ENCODE measurements at regions not wholly inside any gene's neighbourhood (a gene's known extent, or its start where the extent isn't known, plus 50 kb on each side); places are given as distances from the start of the nearest gene placed in this dataset.

GRCh38 chr4:19944806-19945205 is 306.9 kb upstream of the SLIT2 start:
- TF ChIP-seq JUND (IDR thresholded peaks at IDR 0.05; ENCODE audit: low read depth) = no peak
- in situ Hi-C loops (cut with HindIII; ENCODE audit: low pct_unique_long_range_greater_than_20kb, low sequenced_read_pairs) = no loop called here
- no peak for DNase-seq (ENCODE audit: low read depth in 1 of 2, low spot score in 1 of 2)

DNA sequence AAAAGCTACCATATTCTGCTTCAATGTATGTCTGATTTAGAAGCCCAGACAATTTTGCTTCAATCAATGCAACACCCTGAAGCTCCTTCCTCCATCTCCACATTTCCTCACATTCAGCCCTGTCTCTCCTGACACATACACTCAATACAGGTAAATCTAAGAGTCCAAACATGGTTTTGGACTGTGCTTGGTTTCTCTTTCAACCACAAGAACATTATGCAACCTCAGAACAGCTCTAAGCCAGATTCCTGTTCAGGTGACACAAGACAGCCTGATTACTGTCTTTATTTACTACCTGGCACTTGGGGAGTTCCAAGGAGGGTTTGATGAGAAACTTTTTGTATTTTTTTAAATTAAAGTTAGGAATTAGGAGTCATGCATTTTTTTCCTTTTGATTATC is 307.5 kb upstream of the SLIT2 start:
- no peak for TF ChIP-seq JUND (IDR thresholded peaks at IDR 0.05; ENCODE audit: low read depth)
- in situ Hi-C loops (cut with HindIII; ENCODE audit: low pct_unique_long_range_greater_than_20kb, low sequenced_read_pairs) = no loop called here
- DNase-seq (ENCODE audit: low read depth in 1 of 2, low spot score in 1 of 2) = no peak

GRCh38 chr4:19941434-19941833 is 310.3 kb upstream of the SLIT2 start:
- DNase-seq (ENCODE audit: low read depth in 1 of 2, low spot score in 1 of 2) = no peak
- in situ Hi-C loops (cut with HindIII; ENCODE audit: low pct_unique_long_range_greater_than_20kb, low sequenced_read_pairs) = no loop called here
- TF ChIP-seq JUND (IDR thresholded peaks at IDR 0.05; ENCODE audit: low read depth) = no peak

DNA sequence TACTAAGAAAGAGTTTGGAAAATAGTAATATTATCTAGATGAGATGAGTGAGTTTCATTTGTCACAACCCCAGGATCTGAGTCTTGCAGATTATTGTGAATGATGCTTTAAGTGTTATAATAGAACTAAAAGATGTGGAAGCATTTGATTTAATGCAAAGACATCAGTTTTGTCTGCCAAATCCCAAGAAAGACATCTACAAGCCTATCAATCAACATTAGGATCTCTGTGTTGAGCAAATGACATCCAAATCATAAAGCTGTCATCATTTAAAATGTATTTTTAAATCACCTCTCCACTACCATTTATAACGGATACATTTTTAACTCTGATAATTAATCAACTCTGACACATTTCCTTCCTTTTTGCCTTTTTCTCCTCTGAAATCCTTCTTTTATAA is 310.8 kb upstream of the SLIT2 start:
- TF ChIP-seq JUND (IDR thresholded peaks at IDR 0.05; ENCODE audit: low read depth) = no peak
- no peak for DNase-seq (ENCODE audit: low read depth in 1 of 2, low spot score in 1 of 2)
- in situ Hi-C loops (cut with HindIII; ENCODE audit: low pct_unique_long_range_greater_than_20kb, low sequenced_read_pairs) = no loop called here

DNA sequence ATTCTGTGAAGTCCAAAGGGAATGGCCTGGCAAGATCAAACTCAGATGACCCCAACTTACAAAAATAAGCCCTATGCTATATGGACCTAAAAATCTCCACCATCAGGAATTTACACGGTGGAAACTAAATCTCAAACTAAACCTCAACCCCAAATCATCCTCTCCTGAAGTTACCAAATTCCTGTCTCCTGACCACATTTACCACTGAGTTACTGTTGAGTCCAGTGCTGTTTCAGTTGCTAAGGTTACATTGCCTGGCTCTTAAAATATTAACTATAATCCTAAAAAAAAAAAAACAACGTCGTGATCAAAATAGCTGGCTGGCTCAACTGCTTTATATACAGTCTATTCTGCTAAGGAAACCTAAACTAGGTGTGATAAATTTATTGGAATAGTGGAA is 315.2 kb upstream of the SLIT2 start:
- in situ Hi-C loops (cut with HindIII; ENCODE audit: low pct_unique_long_range_greater_than_20kb, low sequenced_read_pairs) = no loop called here
- no peak for DNase-seq (ENCODE audit: low read depth in 1 of 2, low spot score in 1 of 2)

GRCh38 chr4:19930742-19931141 is 321.0 kb upstream of the SLIT2 start:
- in situ Hi-C loops (cut with HindIII; ENCODE audit: low pct_unique_long_range_greater_than_20kb, low sequenced_read_pairs) = no loop called here
- TF ChIP-seq JUND (IDR thresholded peaks at IDR 0.05; ENCODE audit: low read depth) = no peak
- no peak for DNase-seq (ENCODE audit: low read depth in 1 of 2, low spot score in 1 of 2)

More for the DNA sequence above, 315.2 kb upstream of the SLIT2 start:
- TF ChIP-seq JUND (IDR thresholded peaks at IDR 0.05; ENCODE audit: low read depth) = no peak

GRCh38 chr4:19927381-19927780 is 324.3 kb upstream of the SLIT2 start:
- TF ChIP-seq JUND (IDR thresholded peaks at IDR 0.05; ENCODE audit: low read depth) = no peak
- in situ Hi-C loops (cut with HindIII; ENCODE audit: low pct_unique_long_range_greater_than_20kb, low sequenced_read_pairs) = no loop called here

DNA sequence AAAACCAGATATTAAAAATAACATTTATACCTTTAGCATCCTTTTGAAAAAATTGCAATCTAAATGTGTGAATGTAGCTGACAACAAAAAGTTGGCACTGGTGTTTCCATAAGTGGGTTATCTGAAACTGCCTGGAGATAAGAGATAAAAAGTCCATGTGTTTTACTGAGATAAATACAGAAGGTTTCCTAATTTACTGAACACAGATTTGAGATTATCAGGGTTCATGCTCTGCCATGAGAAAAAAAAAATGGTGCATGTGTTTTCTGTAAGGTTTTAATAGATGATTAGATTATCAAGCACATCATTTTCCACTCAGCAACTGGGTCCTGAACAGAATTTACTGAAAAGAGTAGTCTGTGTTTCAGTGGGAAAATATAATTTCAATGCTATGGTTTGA is 326.2 kb upstream of the SLIT2 start:
- in situ Hi-C loops (cut with HindIII; ENCODE audit: low pct_unique_long_range_greater_than_20kb, low sequenced_read_pairs) = no loop called here
- no peak for TF ChIP-seq JUND (IDR thresholded peaks at IDR 0.05; ENCODE audit: low read depth)
- no peak for DNase-seq (ENCODE audit: low read depth in 1 of 2, low spot score in 1 of 2)

More at GRCh38 chr4:19927381-19927780, 324.3 kb upstream of the SLIT2 start:
- DNase-seq (ENCODE audit: low read depth in 1 of 2, low spot score in 1 of 2) = no peak

DNA sequence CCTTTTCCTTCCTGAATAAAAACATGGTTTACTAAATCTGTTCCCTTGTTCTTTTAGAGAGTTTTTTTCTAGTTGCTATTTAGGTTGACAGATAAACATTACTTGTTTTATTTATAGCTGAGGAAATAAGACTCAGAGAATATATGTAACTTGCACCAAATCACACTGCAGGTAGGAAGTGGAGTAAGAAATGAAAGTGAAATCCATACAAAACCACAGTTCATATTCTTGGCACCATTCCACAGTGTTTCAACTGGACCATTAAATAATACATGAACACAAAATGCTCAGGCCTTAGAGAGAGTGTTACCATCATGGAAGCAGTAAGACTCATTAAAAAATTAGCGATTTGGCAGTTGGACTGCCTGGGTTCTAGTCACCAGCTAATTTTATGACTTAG is 326.9 kb upstream of the SLIT2 start:
- no peak for TF ChIP-seq JUND (IDR thresholded peaks at IDR 0.05; ENCODE audit: low read depth)
- DNase-seq (ENCODE audit: low read depth in 1 of 2, low spot score in 1 of 2) = no peak
- in situ Hi-C loops (cut with HindIII; ENCODE audit: low pct_unique_long_range_greater_than_20kb, low sequenced_read_pairs) = no loop called here

GRCh38 chr4:19915276-19915675 is 336.4 kb upstream of the SLIT2 start:
- DNase-seq (ENCODE audit: low read depth in 1 of 2, low spot score in 1 of 2) = no peak
- in situ Hi-C loops (cut with HindIII; ENCODE audit: low pct_unique_long_range_greater_than_20kb, low sequenced_read_pairs) = no loop called here
- TF ChIP-seq JUND (IDR thresholded peaks at IDR 0.05; ENCODE audit: low read depth) = no peak

DNA sequence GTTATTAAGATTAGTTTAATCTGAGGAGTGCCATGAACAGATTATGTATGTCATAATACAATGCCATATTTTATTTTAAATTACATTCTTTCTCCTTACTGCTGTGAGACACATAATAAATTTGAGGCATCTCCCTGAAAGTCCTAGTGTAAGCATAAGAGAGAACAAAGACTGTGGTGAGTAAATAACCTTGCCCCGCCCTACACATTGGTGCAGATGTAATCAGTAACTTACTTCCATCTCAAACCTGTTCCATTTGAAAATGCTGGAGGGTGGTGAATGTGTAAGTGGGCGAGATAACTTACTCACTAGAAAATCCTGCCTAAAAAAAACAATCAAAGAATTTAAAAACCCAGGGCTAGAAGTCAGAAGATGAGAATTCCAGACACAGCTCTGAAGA is 338.1 kb upstream of the SLIT2 start:
- no peak for DNase-seq (ENCODE audit: low read depth in 1 of 2, low spot score in 1 of 2)
- in situ Hi-C loops (cut with HindIII; ENCODE audit: low pct_unique_long_range_greater_than_20kb, low sequenced_read_pairs) = no loop called here
- no peak for TF ChIP-seq JUND (IDR thresholded peaks at IDR 0.05; ENCODE audit: low read depth)

- TF ChIP-seq JUND (IDR thresholded peaks at IDR 0.05; ENCODE audit: low read depth) = no peak
- no peak for DNase-seq (ENCODE audit: low read depth in 1 of 2, low spot score in 1 of 2)
- in situ Hi-C loops (cut with HindIII; ENCODE audit: low pct_unique_long_range_greater_than_20kb, low sequenced_read_pairs) = no loop called here
Measured at GRCh38 chr4:19910861-19911525, 340.7 kb upstream of the SLIT2 start.

DNA sequence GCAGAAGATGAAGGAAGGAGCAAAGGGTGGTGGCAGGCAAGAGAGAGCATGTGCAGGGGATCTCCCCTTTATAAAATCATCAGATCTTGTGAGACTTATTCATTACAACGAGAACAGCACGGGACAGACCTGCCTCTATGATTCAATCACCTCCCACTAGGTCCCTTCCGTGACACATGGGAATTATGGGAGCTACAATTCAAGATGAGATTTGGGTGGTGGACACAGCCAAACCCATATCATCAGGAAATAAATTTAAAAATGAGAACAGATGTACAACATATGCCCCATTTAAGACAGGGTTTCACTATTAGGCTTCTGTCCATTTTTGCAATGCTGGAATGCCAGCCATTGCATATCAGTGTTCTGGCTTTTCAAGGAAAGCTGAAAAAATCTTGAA is 346.7 kb upstream of the SLIT2 start:
- TF ChIP-seq JUND (IDR thresholded peaks at IDR 0.05; ENCODE audit: low read depth) = no peak
- DNase-seq (ENCODE audit: low read depth in 1 of 2, low spot score in 1 of 2) = no peak
- in situ Hi-C loops (cut with HindIII; ENCODE audit: low pct_unique_long_range_greater_than_20kb, low sequenced_read_pairs) = no loop called here

DNA sequence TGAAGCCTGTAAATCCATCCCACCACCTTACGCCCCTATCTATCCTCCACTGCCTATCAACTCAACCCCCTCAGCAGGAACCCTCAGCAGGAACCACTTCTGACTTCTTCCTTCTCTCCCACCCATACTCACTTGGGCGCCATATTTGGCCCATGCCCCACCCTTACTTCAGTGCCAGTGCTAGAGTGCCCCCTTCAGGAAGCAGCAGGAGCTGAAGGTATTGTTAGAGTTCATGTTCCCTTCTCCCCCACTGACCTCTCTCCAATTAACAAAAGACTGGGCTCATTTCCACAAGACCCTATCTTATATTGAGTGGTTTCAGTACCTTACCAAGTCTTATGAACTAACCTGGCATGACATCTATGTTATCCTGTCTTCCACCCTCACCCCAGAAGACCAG is 363.1 kb upstream of the SLIT2 start:
- no peak for TF ChIP-seq JUND (IDR thresholded peaks at IDR 0.05; ENCODE audit: low read depth)
- in situ Hi-C loops (cut with HindIII; ENCODE audit: low pct_unique_long_range_greater_than_20kb, low sequenced_read_pairs) = no loop called here
- no peak for DNase-seq (ENCODE audit: low read depth in 1 of 2, low spot score in 1 of 2)

Data from T47D (cell line).